Fibroblast of the aortic adventitia (primary cell): ENCODE measurements at regions not wholly inside any gene's neighbourhood (a gene's known extent, or its start where the extent isn't known, plus 50 kb on each side); places are given as distances from the start of the nearest gene placed in this dataset.

Experiments
- DNase-seq: peaks from one replicate; pipeline ENCODE4 v3.0.0-alpha.2; 2010; ENCODE audit warnings: low read depth
- H3K4me3 ChIP-seq: 2 replicates; pipeline ENCODE4 v1.5.1; 2011; ENCODE audit warnings: low read depth, mild to moderate bottlenecking, control low read depth, low read length, moderate library complexity
- CTCF ChIP-seq: IDR thresholded peaks from 2 replicates; pipeline ENCODE4 v1.5.1; 2011; ENCODE audit warnings: mild to moderate bottlenecking, low read length, control low read depth, inconsistent platforms; ENCODE audit not compliant: insufficient read depth

GRCh38 chr3:187997490-187997889 lies 156.5 kb upstream of the LPP start:
- no peak overlapping the region for H3K4me3 ChIP-seq
- no peak for TF ChIP-seq CTCF
- DNase-seq = peak; percentile 27

GRCh38 chr3:187997946-187998561 lies 155.9 kb upstream of the LPP start:
- TF ChIP-seq CTCF = no peak
- no peak overlapping the region for H3K4me3 ChIP-seq
- no peak for DNase-seq

- no peak for TF ChIP-seq CTCF
- no peak for DNase-seq
- H3K4me3 ChIP-seq = no peak overlapping the region
Observed at GRCh38 chr3:187998611-187999010, 155.3 kb upstream of the LPP start.

- no peak for TF ChIP-seq CTCF
- no peak for DNase-seq
- H3K4me3 ChIP-seq = no peak overlapping the region
Observed at GRCh38 chr3:187999821-188000220, 154.1 kb upstream of the LPP start.

GRCh38 chr3:188000361-188000861 lies 153.5 kb upstream of the LPP start:
- no peak overlapping the region for H3K4me3 ChIP-seq
- DNase-seq = no peak
- no peak for TF ChIP-seq CTCF

- TF ChIP-seq CTCF = no peak
- H3K4me3 ChIP-seq = no peak overlapping the region
- DNase-seq = peak; percentile 39
Observed at GRCh38 chr3:188001093-188001492, 152.9 kb upstream of the LPP start.

GRCh38 chr3:188001926-188002325 lies 152.0 kb upstream of the LPP start:
- TF ChIP-seq CTCF = no peak
- no peak for DNase-seq

More at GRCh38 chr3:188001926-188002325, 152.0 kb upstream of the LPP start:
- no peak overlapping the region for H3K4me3 ChIP-seq
